Ramos (cell line): ENCODE measurements at regions not wholly inside any gene's neighbourhood (a gene's known extent, or its start where the extent isn't known, plus 50 kb on each side); places are given as distances from the start of the nearest gene placed in this dataset.
"Not testable (repeated sequence)": the region's sequence is repeated elsewhere in the genome, so short reads cannot be mapped to it uniquely, and the experiment has no call there.

Experiments
- in situ Hi-C: fragments of 300-500 bp; cut with MboI; formaldehyde crosslinking; loops from one replicate; pipeline ENCODE4 v1.14.3; 2022; ENCODE audit warnings: low sequenced_read_pairs; ENCODE audit not compliant: unreplicated experiment

DNA sequence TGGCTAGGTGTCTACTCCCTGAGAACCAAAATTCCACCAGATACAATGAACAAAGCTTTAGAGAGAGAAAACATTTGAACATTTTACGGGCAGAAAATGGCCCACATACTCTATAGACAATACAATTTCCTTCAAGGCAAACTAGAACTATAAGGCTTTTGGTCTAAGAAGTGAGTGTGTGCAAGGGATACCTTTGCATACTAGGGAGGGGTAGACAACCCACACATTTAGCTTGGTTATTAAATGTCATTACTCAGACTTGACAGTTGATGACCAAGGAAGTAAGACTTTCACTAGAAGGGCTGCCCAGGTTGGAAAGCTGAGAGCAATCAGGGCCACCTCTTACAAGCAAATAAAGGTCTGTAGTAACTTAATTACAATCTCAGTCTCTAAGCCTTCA is 64.0 kb upstream of the PLEKHM1 start:
- in situ Hi-C loops: not testable (repeated sequence)

DNA sequence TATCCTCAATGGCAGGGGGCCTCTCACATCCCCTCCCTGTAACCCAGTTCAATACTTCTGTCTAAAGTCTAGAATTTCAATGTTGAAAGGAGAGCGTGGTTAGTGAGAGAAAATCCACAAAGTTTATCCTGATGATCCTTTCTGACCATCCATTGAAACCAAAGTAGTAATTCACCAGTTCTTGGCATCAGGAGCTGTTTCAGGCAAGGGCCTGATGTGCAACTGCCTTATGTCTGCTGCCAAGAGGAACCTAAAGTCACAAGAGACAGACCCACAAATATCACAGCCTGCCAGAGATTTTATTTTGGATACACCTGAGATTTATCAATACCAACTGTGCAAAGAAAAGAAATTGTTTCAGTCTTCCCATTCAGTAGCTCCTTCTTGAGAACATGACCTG is 68.3 kb upstream of the PLEKHM1 start:
- in situ Hi-C loops: not testable (repeated sequence)

DNA sequence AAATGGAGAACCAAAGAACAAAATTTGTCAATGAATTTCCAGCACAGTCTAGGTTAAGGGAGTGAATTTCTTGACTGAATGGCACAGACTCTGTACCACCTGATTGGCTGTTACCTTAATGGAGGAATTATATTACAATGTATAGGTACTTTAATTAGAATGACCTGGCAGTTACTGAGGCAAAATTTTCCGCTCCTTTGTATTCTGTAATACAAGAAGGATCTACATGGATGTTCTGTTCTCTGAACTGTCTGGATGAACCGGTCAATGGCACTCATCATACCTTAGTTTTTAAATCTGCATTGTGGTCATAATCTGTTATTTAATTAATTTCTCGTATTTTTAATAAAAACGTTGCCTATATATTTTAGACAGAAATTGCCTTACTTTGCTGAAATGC is 72.3 kb upstream of the PLEKHM1 start:
- in situ Hi-C loops: not testable (repeated sequence)

DNA sequence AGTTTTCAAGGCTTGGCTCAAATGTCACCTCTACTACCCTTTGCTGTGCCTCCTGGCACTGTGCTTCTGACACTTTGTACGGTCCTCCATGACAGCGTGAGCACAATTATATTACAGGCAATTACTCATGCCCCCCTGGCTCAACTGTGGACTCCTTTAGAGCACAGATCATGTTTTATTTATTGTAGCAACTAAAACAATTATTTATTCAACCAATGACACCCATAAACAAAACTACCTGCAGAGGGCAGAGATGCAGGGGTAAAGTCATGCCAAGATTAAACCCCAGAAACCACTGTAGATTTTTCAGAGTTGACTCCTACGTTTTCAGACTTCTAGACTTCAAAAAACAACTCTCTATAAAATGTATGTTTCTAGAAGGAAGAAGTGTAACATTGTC is 72.8 kb upstream of the PLEKHM1 start:
- in situ Hi-C loops: not testable (repeated sequence)

DNA sequence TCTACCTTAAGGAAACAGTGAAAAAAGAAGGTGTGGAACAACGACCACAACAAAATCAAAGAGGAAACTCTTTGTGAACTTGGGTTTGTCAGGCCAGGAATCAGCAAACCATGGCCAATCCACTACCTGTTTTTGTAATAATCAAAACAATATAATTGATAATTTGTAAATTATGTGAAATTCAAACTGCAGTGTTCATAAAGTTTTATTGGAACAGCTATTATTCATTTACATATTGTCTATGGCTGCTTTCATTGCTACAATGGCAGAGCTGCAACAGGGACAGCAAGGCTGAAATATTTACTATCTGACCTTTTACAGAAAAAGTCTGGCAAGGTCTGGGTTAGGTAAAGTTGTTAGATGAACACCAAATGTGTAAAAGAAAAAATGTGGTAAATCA is 77.8 kb upstream of the PLEKHM1 start:
- in situ Hi-C loops: not testable (repeated sequence)

DNA sequence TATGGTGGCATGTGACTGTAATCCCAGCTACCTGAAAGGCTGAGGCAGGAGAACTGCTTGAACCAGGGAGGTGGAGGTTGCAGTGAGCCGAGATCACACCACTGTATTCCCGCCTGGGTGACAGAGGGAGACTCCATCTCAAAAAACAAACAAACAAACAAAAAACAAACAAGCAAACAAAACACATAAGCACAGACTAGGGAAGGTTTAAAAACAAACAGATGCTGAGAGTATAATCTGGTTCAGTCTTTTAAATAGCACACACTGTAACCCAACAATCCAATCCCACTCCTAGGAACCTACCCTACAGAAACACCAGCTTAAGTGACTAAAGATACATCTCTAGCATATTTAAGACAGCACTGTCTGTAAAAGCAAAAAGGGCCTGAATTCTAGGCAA is 82.8 kb upstream of the PLEKHM1 start:
- in situ Hi-C loops: not testable (repeated sequence)

DNA sequence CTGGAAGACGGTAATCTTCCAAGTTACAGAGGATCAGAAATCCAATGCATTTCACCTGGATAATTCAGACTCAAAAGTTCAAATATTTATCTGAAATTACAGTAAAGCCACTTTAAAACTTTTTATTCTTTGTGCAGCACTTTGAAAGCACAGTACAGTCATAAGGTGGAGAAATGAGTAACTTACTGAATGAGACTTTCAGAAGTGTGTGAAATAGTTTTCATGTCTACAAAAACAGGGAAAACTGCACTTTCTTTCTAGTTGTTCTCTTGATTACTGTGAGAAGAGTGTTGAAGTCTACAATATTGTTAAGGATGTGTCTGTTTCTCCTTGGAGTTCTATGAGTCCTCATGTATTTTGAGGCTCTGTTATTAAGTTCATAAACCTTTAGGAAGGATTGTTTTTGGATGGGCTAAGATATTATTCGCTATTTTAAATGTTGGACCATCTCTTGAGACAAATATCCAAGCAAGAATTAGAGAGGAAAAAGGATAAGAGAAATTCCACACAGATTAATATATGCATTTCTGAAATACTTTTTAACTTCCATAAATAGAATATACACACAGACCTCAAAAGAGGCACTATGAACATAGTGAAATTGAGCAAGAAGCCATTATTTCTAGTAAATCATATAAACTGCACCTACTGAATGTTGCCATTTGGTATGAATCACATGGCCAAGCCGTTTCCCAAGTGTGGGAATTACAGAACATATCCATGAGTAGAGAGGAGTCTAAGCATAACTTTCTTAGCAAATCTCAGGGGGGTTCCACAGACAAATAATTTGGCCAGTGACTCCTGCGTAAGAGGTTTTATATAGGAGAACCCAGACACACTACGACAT is 83.6 kb upstream of the PLEKHM1 start:
- in situ Hi-C loops: no loop called here

DNA sequence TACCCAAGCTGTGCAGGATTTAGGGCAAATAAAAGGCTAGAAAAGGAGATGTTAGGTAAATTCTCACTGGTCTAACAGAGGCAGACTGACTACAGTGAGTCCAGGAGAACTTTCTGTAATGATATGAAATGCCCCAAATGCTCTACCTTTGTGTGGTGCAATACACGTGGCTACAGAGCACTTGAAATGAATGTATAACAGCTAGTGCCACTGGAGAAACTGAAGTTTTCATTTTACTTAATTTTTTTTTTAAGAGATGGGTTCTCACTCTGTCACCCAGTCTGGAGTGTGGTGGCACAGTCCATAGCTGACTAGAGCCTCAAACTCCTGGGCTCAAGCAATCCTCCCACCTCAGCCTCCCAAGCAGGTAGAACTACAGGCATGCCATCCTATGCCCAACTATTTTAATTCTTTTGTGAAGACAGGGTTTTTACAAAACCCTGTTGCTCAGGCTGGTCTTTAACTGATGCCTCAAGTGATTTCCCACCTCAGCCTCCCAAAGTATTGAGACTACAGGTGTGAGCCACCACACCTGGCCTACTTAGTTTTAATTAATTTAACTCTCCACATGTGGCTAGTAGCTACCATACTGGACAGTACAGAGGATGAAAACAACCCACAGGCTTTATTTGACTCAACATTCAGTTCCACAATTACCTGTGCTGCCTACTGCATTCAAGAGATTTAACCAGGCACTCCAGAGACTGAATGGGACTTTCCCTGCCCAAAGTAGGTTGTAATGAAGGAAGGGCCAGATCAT is 84.8 kb upstream of the PLEKHM1 start:
- in situ Hi-C loops: loop anchor here (25.0 kb wide), 1 partner anchor 138 kb away; the partner anchor contains the start of gene ARHGAP27

DNA sequence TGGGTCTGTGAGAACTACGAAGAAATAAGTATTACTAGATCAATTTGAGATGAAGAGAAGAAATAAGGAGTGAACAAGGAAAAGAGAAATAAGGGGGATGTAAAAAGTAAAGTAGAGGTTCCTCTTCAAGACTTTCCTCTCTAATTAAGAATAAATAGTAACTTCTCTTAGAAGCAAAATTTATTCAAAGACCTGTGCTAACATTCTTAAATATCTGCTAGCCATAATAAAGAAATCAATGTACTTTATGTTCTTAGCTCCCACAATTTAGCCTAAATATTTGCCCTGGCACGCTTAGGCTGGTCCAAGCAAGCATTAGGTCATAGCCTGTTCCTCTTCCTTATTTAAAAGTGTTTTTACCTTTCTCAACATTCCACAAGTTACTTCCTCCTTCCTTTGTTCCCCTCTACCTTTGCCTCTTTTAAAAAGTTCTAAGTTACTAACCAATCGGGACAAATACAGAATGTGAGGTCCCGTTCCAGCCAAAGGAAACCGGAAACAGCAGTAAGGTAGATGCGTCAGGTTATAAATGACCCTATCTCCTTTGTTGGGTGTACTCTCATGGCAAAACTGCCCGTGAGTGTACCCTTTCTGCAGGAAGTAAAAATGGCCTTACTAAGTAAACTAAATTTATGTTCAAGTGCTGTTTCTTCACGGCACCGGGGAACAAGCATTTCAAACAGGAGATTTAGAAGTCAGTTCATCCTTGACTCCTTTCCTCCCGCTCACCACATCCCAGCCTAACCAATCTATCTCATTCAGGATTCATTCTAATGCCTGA is 86.2 kb upstream of the PLEKHM1 start:
- in situ Hi-C loops: loop anchor here (25.0 kb wide), 1 partner anchor 139 kb away; the partner anchor contains the start of gene ARHGAP27

DNA sequence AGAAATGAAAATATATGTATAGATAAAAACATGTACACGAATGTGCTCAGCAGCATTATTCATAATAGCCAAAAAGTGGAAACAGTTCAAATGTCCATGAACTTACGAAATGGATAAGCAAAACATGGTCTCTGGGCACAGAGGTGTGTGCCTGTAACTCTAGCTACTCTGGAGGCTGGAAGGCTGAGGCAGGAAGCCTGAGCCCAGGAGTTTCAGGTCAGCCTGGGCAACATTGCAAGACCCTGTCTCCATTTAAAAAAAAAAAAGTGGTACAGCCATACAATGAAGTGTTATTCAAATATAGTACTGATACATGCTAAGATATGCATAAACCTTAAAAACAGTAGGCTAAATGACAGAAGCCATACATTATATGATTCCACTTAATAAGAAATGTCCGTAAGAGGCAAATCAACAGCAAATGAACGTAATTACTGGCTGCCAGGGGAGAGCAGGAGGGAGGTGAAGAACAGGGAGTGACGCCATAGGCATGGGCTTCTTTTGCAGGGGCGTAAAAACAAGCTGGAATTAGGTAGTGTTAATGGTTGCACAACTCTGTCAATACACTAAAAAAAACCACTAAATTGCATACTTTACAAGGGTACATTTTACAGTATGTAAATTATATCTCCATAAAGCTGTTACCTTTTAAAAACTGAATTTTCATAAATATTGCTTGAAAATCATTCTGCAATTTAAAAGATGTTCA is 87.2 kb upstream of the PLEKHM1 start:
- in situ Hi-C loops: loop anchor here (25.0 kb wide), 1 partner anchor 140 kb away; the partner anchor contains the start of gene ARHGAP27

DNA sequence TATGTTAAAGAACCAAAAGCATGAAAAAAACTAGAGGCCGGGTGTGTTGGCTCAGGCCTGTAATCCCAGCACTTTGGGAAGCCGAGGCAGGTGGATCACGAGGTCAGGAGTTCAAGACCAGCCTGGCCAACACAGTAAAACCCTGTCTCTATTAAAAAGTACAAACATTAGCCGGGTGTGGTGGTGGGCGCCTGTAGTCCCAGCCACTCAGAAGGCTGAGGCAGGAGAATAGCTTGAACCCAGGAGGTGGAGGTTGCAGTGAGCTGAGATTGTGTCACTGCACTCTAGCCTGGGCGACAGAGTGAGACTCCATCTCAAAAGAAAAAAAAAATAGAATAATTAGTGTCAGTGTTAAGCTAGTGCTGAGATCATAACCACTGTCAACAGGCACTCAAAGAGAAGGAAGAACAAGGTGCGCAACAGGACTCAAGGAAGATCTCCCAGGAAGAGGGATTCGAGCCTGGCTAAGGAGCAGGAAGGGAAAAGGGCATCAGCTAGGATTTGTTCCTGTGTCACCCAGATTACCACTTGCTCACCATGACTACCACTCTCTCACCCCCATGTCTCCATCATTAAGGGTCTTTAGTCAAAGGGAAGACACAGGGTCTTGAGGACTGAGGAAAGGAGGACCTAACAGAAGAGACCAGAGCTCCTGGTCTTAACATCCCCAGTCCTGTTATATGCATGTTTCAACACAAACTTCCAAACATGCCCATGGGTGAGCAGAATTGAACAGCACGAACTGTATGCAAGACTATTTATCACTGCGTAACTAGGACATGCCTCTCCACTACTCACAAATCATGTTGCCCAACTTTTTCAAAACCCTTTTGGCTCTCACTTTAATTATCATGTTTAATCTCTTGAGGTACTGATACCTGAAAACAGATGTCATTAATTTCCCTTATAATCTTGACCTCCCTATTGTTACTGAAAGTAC is 88.3 kb upstream of the PLEKHM1 start:
- in situ Hi-C loops: loop anchor here (25.0 kb wide), 1 partner anchor 141 kb away; the partner anchor contains the start of gene ARHGAP27

DNA sequence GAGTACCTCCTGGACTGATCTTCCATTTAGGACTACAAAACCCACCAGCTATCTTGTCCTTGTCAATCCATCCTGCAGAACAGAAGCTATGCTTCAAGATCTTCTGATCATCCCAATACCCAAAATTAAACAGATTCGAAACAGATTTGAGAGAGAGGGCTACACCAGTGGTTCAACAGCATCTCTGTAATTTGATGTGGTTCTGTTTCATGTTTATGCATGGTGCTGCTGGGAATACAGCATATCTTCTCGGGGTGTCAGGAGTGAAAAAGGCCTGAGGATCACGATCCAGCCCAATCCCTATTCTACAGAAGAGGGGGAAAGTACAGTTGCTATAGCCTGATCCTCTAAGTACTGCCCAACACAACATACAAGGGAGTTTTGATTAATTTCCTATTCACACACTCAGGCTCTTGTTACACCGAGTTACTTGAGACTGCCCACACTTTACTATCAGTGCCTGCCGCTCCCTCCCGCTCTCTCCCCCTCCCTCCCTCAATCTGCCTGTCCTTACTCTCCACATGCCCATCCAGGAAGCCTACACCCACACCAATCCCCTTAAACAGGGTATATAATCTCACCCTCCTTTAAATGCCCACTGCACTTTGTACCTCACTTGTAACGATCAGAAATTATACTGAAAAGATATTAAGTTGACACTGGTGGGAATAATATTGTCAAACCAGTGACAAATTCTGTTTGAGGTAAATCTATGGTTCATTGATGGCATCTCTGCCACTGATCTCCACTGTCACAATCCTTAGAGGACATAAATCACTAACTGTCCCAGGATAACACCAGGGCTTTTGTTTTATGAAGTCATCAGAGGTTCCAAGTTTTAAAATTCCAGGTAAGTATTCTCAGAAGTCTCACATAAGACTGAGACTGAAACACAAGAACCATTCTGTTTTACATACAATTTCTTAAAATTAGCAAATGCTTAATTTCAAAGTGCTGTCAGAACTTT is 89.3 kb upstream of the PLEKHM1 start:
- in situ Hi-C loops: loop anchor here (25.0 kb wide), 1 partner anchor 143 kb away; the partner anchor contains the start of gene ARHGAP27

DNA sequence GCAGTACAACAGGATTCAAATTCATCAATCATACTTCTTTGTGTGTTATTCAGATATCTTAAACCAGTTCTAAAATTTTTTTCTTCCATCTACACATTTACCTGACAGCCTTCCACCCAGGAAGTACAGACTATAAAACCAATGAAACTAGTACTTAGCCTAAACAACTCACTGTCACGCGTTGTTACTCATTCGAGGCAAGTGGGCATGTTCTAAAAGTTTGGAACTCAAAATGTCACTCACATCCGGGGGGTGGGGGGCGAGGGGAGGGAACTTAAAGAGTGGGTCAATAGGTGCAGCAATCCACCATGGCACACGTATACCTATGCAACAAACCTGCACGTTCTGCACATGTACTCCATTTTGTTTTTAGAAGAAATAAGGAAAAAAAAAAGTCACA is 90.4 kb upstream of the PLEKHM1 start:
- in situ Hi-C loops: loop anchor here (25.0 kb wide), 1 partner anchor 144 kb away; the partner anchor contains the start of gene ARHGAP27

DNA sequence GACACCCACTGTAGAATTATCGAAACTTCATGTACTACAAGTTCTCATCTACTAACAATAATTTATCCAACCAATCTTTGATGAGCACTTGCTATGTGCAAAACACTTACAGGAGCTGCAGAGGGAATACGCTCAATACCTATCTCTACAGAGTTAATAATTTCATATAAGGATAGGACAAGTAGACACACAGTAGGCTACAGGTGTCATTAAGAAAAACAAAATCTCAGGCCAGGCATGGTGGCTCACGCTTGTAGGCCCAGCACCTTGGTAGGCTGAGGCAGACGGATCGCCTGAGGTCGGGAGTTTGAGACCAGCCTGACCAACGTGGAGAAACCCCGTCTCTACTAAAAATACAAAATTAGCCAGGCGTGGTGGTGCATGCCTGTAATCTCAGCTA is 91.3 kb upstream of the PLEKHM1 start:
- in situ Hi-C loops: loop anchor here (25.0 kb wide), 1 partner anchor 145 kb away; the partner anchor contains the start of gene ARHGAP27

DNA sequence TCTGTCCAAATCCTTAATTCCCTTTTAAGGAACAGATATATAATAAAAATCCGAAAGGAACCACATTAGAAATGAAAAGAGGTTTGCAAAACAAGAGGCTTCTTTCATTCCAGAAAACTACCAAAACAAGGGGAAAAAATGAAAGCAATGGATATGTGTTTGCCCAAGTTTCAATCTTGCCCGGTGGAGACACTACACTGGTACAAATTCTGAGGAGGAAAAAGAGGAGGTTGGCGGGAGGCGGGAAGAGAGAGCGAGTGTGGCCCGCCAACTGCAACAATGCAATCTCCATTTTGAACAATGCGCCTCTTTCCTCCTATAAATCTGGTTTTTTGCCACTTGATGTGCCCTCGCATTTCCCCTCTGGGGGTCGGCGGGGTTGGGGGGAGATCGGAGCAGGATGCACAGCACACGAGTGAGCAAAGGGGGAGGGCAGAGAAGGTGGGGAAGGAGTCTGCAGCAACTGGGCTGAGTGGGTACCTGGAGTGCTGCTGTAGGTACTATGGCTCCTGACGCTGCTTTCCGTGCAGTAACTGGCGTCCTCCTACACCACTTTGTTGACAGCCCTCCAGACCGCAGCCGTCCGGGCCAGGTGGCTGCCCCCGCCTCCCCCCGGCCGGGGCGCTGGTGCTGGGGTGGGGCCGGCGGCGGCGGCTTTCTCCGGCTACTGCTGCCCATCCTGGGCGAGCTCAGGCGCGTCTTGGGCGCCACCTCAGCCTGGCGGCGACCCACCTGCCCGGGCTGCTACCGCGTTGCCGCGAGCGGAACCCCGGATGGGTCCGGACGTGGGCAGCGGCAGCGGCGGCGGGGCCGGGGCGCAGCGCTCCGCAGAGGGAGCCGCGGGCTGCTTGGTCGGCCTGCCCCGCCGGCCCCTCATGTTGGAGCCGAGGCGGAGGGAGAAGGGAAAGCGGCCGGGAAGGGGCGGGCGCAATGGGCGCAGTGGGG is 93.8 kb upstream of the PLEKHM1 start:
- in situ Hi-C loops: loop anchor here (25.0 kb wide), 1 partner anchor 147 kb away; the partner anchor contains the start of gene ARHGAP27
